Thyroid gland (tissue), 4 donors: ENCODE measurements at regions not wholly inside any gene's neighbourhood (a gene's known extent, or its start where the extent isn't known, plus 50 kb on each side); places are given as distances from the start of the nearest gene placed in this dataset.
"Not testable (repeated sequence)": the region's sequence is repeated elsewhere in the genome, so short reads cannot be mapped to it uniquely, and the experiment has no call there.

ENCODE experiments used
- DNase-seq, 2 donors: peaks; one replicate each; pipeline ENCODE4 v3.0.0-alpha.2; 2019
- H3K27ac ChIP-seq, 3 donors: fragments of 200-600 bp; sonication (generic); 1 replicate in 2 of 3; 2 replicates in 1 of 3; pipeline ENCODE4 v1.5.1; 2016 to 2019; ENCODE audit warnings: mild to moderate bottlenecking in 1 of 3, moderate library complexity in 1 of 3
- H3K27me3 ChIP-seq: fragments of 200-600 bp; sonication (generic); one replicate; pipeline ENCODE4 v1.5.1; 2019
- H3K36me3 ChIP-seq, 2 donors: fragments of 200-600 bp; sonication (generic); one replicate each; pipeline ENCODE4 v1.5.1; 2016 to 2019
- H3K4me1 ChIP-seq, 2 donors: fragments of 200-600 bp; sonication (generic); one replicate each; pipeline ENCODE4 v1.5.1; 2017 to 2019
- H3K4me3 ChIP-seq, 3 donors: fragments of 200-600 bp; sonication (generic); replicated peaks in 1 of 3; 1 replicate in 2 of 3; 2 replicates in 1 of 3; pipeline ENCODE4 v1.5.1; 2016; ENCODE audit warnings: mild to moderate bottlenecking in 1 of 3
- H3K9me3 ChIP-seq: fragments of 200-600 bp; sonication (generic); one replicate; pipeline ENCODE4 v1.5.1; 2017
- POLR2A ChIP-seq, 2 donors: fragments of 450-650 bp; IDR thresholded peaks; one replicate each; pipeline ENCODE4 v1.6.1; 2017; ENCODE audit warnings: antibody characterized with exemption in 2 of 2, mild to moderate bottlenecking in 2 of 2, moderate library complexity in 1 of 2
- WGBS, 2 donors: methylation state at CpG; one replicate each; pipeline ENCODE4 v1.1.5; 2017; 5-methylcytosine and 5-hydroxymethylcytosine counted together
- intact Hi-C: fragments of 100-400 bp; cut with DNase I; formaldehyde crosslinking; loops from one replicate; pipeline ENCODE4 v1.15.1; 2023
- TF ChIP-seq, protein P1 (sequence below), 6 experiments: fragments of 200-600 bp in 3 of 6; fragments of 450-650 bp in 3 of 6; sonication (generic) in 3 of 6; IDR thresholded peaks; one replicate each; pipeline ENCODE4 v1.5.1; 2016 to 2019; ENCODE audit warnings: antibody characterized with exemption in 6 of 6, mild to moderate bottlenecking in 2 of 6, inconsistent platforms in 1 of 6, moderate library complexity in 1 of 6

- H3K9me3 ChIP-seq: no peaks in the 10 kb centered on the region
- H3K4me3 ChIP-seq: no peak overlapping the region
- WGBS, 2 donors: 60 to 77% methylated on average over 4 of the region's 4 CpGs
- intact Hi-C loops: no loop called here
- H3K27me3 ChIP-seq: no peaks in the 10 kb centered on the region
- H3K36me3 ChIP-seq: no peaks in the 10 kb centered on the region
- TF ChIP-seq, protein P1, sequence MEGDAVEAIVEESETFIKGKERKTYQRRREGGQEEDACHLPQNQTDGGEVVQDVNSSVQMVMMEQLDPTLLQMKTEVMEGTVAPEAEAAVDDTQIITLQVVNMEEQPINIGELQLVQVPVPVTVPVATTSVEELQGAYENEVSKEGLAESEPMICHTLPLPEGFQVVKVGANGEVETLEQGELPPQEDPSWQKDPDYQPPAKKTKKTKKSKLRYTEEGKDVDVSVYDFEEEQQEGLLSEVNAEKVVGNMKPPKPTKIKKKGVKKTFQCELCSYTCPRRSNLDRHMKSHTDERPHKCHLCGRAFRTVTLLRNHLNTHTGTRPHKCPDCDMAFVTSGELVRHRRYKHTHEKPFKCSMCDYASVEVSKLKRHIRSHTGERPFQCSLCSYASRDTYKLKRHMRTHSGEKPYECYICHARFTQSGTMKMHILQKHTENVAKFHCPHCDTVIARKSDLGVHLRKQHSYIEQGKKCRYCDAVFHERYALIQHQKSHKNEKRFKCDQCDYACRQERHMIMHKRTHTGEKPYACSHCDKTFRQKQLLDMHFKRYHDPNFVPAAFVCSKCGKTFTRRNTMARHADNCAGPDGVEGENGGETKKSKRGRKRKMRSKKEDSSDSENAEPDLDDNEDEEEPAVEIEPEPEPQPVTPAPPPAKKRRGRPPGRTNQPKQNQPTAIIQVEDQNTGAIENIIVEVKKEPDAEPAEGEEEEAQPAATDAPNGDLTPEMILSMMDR (IDR thresholded peaks at IDR 0.05): no peak
- TF ChIP-seq POLR2A (IDR thresholded peaks at IDR 0.05): no peak
- peaks cover 2 to 8% of the 10 kb centered on the region in 2 donors for H3K4me1 ChIP-seq
- no peak overlapping the region for H3K27ac ChIP-seq
- no peak for DNase-seq
Measured at GRCh38 chr13:97883396-97883795, 70.1 kb upstream of the IPO5 start.

DNA sequence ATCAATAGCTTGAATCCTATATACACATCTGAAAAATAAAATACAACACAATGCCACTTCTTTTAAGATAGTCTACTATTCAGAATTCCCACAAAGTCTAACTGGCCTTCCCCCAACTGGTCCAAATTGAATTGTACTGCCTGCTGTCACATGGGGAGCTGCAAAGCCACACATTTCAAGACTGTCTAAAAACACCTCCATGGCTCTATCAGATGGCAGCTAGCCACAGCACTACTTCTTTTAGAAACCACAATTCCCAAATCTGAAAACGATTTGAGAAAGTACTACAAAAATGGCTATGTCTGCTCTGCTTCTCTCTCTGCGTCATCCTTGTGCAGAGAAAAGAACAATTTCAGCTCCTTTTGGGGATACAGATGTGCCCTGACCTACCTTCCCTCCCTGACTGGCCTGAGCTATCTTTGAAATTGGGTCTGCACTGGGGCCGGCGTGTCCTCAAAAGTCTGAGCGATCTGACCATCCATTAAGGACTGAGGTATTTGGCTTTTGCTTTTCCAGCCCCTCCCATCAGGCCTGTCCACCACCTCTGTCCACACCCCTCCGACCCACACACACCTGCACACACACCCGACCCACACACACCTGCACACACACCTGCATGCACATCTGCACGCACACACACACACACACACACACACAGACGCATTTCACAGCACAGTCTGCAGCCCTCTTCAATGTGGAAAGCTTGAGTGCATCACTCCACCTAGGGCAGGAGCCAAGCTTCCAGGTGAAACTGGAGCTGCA lies 68.6 kb upstream of the IPO5 start:
- no peak for DNase-seq
- Histone ChIP-seq H3K27me3 (no peaks in the 10 kb centered on the region), H3K9me3 (no peaks in the 10 kb centered on the region), H3K27ac (no peak overlapping the region), H3K4me3 (no peak overlapping the region), H3K36me3 (no peaks in the 10 kb centered on the region), H3K4me1 (no peaks in the 10 kb centered on the region)
- WGBS, 2 donors: 73 to 81% methylated on average over 9 of the region's 9 CpGs
- intact Hi-C loops: no loop called here
- TF ChIP-seq, protein P1 (IDR thresholded peaks at IDR 0.05): no peak
- TF ChIP-seq POLR2A (IDR thresholded peaks at IDR 0.05): no peak

- intact Hi-C loops: no loop called here
- Histone ChIP-seq H3K9me3 (no peaks in the 10 kb centered on the region), H3K36me3 (no peaks in the 10 kb centered on the region), H3K27ac (no peak overlapping the region), H3K4me1 (no peaks in the 10 kb centered on the region), H3K27me3 (no peaks in the 10 kb centered on the region), H3K4me3 (no peak overlapping the region)
- DNase-seq: no peak
- 94 to 100% methylated on average over 2 of the region's 2 CpGs for WGBS, 2 donors
- no peak for TF ChIP-seq POLR2A (IDR thresholded peaks at IDR 0.05)
- TF ChIP-seq, protein P1 (IDR thresholded peaks at IDR 0.05): no peak
Measured at GRCh38 chr13:97885641-97886040, 67.8 kb upstream of the IPO5 start.

DNA sequence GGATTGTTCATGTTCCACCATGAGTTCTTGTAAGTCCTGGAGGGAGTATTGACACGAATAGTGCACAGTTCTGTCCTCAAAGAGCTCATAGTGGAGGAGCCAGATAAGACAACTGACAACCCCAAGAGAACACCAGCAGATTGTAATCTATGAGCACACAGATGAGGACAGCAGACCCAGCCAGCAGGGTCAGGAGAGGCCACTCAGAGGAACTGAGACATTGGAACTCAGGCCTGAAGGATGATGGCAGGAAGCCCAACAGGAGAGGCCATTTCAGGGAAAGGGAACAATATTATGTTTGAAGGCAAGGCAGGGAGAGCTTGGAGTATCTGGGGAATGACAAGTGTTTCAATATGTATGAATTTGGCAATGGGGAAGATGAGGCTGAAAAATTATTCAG lies 63.7 kb upstream of the IPO5 start:
- Histone ChIP-seq H3K27me3 (no peaks in the 10 kb centered on the region), H3K9me3 (no peaks in the 10 kb centered on the region), H3K36me3 (no peaks in the 10 kb centered on the region), H3K27ac (no peak overlapping the region), H3K4me3 (no peak overlapping the region), H3K4me1 (no peaks in the 10 kb centered on the region)
- WGBS, 2 donors: 72 to 92% methylated on average over 1 of the region's 1 CpG
- peak in 1 of 2 donors; percentile 7 for DNase-seq
- TF ChIP-seq, protein P1 (IDR thresholded peaks at IDR 0.05): no peak
- no peak for TF ChIP-seq POLR2A (IDR thresholded peaks at IDR 0.05)
- intact Hi-C loops: no loop called here

- WGBS, 2 donors: 97% methylated on average over 5 of the region's 5 CpGs
- TF ChIP-seq POLR2A (IDR thresholded peaks at IDR 0.05): no peak
- TF ChIP-seq, protein P1 (IDR thresholded peaks at IDR 0.05): no peak
- no peaks in the 10 kb centered on the region for H3K4me1 ChIP-seq
- no peak for DNase-seq
- H3K27ac ChIP-seq: no peak overlapping the region
- no peaks in the 10 kb centered on the region for H3K9me3 ChIP-seq
- no peaks in the 10 kb centered on the region for H3K36me3 ChIP-seq
- intact Hi-C loops: no loop called here
- no peaks in the 10 kb centered on the region for H3K27me3 ChIP-seq
- no peak overlapping the region for H3K4me3 ChIP-seq
Measured at GRCh38 chr13:97890573-97890972, 62.9 kb upstream of the IPO5 start.

GRCh38 chr13:97891964-97892363 lies 61.5 kb upstream of the IPO5 start:
- 70 to 76% methylated on average over 8 of the region's 8 CpGs for WGBS, 2 donors
- H3K4me1 ChIP-seq, H3K27me3 ChIP-seq, H3K27ac ChIP-seq, DNase-seq, intact Hi-C loops, H3K4me3 ChIP-seq, H3K36me3 ChIP-seq, H3K9me3 ChIP-seq: not testable (repeated sequence)
